ENCODE measurements at regions not wholly inside any gene's neighbourhood (a gene's known extent, or its start where the extent isn't known, plus 50 kb on each side); places are given as distances from the start of the nearest gene placed in this dataset.
A peak's percentile ranks its signal among the peaks of the same experiment; 100 is the strongest.

- TF ChIP-seq ZNF318 (CRISPR knock-in tag; IDR thresholded peaks at IDR 0.05) (no peak), MLX (CRISPR knock-in tag; IDR thresholded peaks at IDR 0.05) (no peak)
Measured at GRCh38 chr1:228810395-228810758, 75.1 kb downstream of the RHOU start (continued).

GRCh38 chr1:228810878-228811711 is 75.8 kb downstream of the RHOU start:
- BruUV-seq (replicated peaks): no TSS peak
- H3K36me3 ChIP-seq (replicated peaks in 1 of 2; ENCODE audit: control insufficient read depth in 1 of 2, insufficient read depth in 2 of 2, low read length in 2 of 2): no peaks in the 10 kb centered on the region
- no peak overlapping the region for H3K27ac ChIP-seq (ENCODE audit: extremely low read length, insufficient read depth, low read length)
- 53% methylated on average over 6 of the region's 6 CpGs for WGBS (ENCODE audit: low lambda C conversion rate)
- no peaks in the 10 kb centered on the region for H3K79me2 ChIP-seq (ENCODE audit: insufficient read depth, low read length)
- ATAC-seq (no peak), FAIRE-seq (no peak), DNase-seq (ENCODE audit: low spot score) (no peak)
- ChIA-PET CTCF (ENCODE audit: low intra/inter-chr PET ratio, low total read pairs) (no interaction called here), POLR2A (no interaction called here)
- no peaks in the 10 kb centered on the region for H3K9me3 ChIP-seq (ENCODE audit: low read length)
- in situ Hi-C loops (cut with HindIII; ENCODE audit: extremely low pct_ligation_motif_present, low pct_unique_long_range_greater_than_20kb): no loop called here
- intact Hi-C loops (cut with micrococcal nuclease; ENCODE audit: unreplicated experiment): no loop called here
- H3K4me1 ChIP-seq (ENCODE audit: insufficient read depth, low read length): peaks cover 58% of the 10 kb centered on the region
- peak overlapping the region in 1 of 3 experiments; percentile 18; a peak in 1 of 6 replicates for H3K4me3 ChIP-seq (replicated peaks in 1 of 3; ENCODE audit: insufficient read depth in 1 of 3, low read depth in 2 of 3, low read length in 3 of 3)
- no peaks in the 10 kb centered on the region for H3K27me3 ChIP-seq (ENCODE audit: control insufficient read depth in 1 of 2, insufficient read depth in 2 of 2, low read length in 2 of 2)
- H3K9ac ChIP-seq (ENCODE audit: insufficient read depth, low read depth, low read length): no peak overlapping the region
- no peaks in the 10 kb centered on the region for H4K20me1 ChIP-seq (ENCODE audit: insufficient read depth, low read length)
- peak overlapping the region; percentile 45 for H3K4me2 ChIP-seq (ENCODE audit: low read depth, low read length)
- H2AFZ ChIP-seq (ENCODE audit: low read length): no peak overlapping the region
- TF ChIP-seq ZMAT5 (CRISPR knock-in tag; IDR thresholded peaks at IDR 0.05; ENCODE audit: borderline replicate concordance, low read depth) (no peak), ZKSCAN1 (IDR thresholded peaks at IDR 0.05; ENCODE audit: low read length) (no peak), ZNF547 (CRISPR knock-in tag; IDR thresholded peaks at IDR 0.05) (no peak), ZNF609 (CRISPR knock-in tag; IDR thresholded peaks at IDR 0.05; ENCODE audit: borderline replicate concordance) (no peak)

All from HepG2 (cell line).